ENCODE measurements at regions not wholly inside any gene's neighbourhood (a gene's known extent, or its start where the extent isn't known, plus 50 kb on each side); places are given as distances from the start of the nearest gene placed in this dataset.

DNA sequence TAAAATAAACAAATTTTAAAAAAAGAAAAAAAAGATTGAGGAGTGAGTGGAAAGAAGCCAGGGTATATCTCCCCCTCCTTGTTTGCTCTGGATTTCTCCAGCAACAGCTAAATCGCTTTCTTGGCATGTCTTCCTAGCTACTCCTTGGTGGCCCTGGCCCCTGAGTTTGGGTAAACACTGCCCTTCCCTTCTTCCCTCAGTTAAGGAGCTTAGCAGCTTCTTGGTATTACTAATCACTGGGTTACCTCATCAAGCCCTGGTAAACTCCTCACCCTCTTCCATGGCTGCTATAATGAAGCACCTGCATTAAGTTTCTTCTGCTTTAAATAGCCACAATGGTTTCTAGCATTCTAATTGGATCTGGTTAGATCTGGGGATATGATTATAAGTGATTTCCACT is 269.8 kb downstream of the FZD1 start:
- TF ChIP-seq, protein P1, sequence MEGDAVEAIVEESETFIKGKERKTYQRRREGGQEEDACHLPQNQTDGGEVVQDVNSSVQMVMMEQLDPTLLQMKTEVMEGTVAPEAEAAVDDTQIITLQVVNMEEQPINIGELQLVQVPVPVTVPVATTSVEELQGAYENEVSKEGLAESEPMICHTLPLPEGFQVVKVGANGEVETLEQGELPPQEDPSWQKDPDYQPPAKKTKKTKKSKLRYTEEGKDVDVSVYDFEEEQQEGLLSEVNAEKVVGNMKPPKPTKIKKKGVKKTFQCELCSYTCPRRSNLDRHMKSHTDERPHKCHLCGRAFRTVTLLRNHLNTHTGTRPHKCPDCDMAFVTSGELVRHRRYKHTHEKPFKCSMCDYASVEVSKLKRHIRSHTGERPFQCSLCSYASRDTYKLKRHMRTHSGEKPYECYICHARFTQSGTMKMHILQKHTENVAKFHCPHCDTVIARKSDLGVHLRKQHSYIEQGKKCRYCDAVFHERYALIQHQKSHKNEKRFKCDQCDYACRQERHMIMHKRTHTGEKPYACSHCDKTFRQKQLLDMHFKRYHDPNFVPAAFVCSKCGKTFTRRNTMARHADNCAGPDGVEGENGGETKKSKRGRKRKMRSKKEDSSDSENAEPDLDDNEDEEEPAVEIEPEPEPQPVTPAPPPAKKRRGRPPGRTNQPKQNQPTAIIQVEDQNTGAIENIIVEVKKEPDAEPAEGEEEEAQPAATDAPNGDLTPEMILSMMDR (conservative IDR thresholded peaks at IDR 0.05; ENCODE audit: low read depth, low read length), result no peak
- TF ChIP-seq EZH2phosphoT487 (IDR thresholded peaks at IDR 0.05; ENCODE audit: borderline replicate concordance, low read length), result no peak
